ENCODE measurements at regions not wholly inside any gene's neighbourhood (a gene's known extent, or its start where the extent isn't known, plus 50 kb on each side); places are given as distances from the start of the nearest gene placed in this dataset.
"Not testable (repeated sequence)": the region's sequence is repeated elsewhere in the genome, so short reads cannot be mapped to it uniquely, and the experiment has no call there.

DNA sequence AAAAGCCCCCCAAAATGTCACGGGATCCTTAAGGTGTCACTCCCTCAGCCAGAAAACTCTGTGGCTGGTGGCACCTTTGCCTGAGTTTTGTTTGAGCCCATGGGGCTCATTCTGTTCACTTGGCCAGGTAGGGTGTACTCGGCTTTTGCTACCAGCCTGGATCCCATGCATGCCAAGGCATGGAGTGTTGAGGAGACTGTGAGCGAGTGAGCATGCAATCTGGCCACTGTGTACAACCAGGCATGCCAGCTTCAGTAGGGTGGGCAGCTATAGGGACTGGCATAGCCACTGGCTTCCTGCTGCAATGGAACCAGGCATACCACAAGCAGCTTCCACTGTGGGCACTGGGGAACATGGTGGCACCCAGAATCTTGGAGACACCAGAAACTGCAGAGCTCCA, 436.0 kb upstream of the GRM3 start:
- DNase-seq (ENCODE audit: low spot score) = no peak

DNA sequence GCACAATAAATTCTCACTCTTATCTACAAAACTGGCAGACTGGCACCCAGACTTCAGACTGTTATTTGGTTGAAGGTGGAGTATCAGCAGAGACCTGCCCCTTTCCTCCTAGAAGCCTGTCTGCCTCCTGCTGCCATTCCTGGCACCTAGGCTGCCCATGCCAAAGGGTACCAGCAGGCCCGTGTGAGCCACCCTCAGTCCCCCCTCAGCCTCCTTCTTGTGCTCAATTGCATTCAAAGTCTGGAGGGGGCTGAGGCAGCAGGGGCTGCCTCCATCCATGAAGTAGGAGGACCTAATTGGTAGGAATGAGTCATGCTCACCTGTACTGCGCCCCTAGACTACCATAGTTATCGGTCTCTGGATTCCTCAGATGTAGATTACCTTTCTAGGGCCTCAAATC, 440.9 kb upstream of the GRM3 start:
- no peak for DNase-seq (ENCODE audit: low spot score)

DNA sequence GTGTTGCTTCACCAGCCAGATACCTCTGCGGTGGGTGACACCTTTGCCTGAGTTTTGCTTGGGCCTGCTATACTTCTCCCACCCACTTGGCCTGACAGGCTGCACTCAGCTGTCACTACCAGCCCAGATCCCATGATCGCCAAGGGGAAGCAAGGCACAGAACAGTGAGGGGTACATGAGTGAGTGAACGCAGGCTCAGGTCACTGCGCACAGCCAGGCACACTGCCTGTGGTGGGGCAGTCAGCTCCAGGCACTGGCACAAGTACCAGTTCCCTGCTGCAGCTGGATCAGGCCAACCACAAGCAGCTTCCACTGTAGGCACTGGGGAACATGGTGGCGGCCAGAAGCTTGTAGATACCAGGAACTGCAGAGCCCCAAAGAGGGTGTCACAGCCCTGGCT, 441.9 kb upstream of the GRM3 start:
- DNase-seq (ENCODE audit: low spot score) = no peak

DNA sequence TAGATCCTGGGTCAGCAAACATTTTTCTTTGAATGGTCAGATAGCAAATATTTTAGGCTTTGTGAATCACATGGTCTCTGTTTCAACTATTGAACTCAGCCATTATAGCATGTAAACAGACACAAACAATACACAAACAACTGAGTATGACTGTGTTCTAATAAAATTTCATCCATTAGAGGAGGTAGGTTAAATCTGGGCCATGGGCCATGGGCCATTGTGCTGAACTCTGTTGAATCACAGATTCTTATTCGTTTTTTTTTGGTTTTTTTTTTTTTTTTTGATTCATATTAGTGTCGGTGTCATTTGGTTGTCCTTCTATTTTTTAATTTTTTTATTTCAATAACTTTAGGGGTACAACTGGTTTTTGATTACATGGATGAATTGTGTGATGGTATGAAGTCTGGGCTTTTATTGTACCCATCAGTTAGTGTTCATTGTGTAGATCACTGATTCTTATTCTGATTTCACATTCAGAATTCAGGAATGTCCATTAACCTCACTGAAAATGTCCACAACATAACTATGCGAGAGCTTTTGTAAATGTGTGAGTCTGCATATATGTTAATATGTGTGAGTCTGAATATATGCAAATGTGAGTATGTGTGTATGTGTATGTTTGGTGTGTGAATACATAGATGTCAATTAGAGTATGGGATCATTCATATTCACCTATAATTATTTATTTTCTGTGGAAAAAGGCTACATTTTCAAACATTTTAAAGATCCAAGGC, 443.7 kb upstream of the GRM3 start:
- DNase-seq (ENCODE audit: low spot score) = no peak

DNA sequence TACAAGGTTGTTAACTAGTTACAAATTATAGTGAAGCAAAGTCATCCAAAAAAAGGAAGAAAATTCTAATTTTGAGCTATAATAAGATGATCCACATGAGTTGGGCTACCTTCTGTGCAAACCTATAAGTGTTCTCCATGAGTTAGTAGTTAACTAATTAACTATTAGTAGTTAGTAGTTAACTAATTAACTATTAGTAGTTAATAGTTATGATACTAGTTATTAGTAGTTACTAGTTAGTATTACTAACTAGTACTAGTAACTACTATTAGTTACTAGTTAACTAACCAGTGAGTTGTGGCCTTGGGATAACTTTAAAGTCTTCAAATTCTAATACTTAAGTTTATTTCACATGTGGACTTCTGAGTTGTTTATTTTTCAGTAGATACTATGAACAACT, 453.4 kb upstream of the GRM3 start:
- DNase-seq (ENCODE audit: low spot score) = no peak

DNA sequence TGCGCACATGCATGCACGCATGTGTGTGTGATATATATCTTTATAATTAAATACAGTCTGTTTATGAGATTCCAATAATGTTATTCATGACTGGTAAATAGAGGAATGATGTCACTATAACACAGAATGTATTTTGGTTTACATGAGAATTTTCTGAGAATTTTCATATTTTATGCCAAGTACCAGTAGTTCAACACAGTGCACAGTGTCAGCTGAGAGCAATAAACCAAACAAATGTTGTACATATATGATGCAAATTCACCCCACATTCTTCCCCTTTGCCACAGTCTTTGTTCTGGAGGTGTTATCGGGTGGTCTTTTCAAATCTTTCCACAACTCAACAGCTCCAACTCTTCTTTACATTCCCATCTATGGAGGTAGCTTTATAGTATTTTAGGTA, 462.2 kb upstream of the GRM3 start:
- DNase-seq (ENCODE audit: low spot score) = no peak

DNA sequence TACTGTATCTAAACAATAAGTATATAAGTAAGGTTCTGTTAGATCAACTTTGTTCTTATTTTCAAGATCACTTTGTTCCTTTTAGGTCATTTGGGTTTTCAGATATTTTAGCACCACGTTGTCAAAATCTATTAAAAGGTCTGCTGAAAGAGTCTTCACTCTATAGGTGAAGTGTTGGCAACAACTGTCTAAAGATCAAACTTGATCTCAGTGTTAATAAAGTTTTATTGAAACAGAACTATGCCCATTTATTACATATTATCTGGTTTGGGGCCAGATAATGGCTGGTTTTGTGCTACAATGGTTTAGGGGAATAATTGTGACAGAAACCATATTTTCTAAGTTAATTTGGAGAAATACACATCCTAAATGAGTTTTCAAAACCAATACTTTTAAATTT, 478.9 kb upstream of the GRM3 start:
- DNase-seq (ENCODE audit: low spot score) = no peak

DNA sequence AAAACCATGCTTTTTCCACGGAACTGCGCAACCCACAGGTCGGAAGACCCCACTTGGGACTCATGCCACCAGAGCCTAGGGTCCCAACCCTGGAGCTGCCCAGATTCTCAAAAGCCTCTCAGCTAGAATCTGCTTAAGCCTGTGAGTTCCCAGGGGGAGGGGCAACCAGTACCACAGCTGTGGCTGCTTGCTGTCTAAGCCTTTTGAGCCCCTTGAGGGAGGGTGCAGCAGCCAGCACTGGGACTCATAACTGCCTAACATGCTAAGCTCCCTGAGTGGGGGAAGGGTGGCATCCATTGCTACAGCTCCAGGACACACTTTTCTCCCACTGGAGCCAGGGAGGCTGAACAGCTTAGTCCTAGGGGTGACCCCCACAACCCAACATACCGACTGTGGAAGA, 485.6 kb upstream of the GRM3 start:
- DNase-seq (ENCODE audit: low spot score) = no peak

DNA sequence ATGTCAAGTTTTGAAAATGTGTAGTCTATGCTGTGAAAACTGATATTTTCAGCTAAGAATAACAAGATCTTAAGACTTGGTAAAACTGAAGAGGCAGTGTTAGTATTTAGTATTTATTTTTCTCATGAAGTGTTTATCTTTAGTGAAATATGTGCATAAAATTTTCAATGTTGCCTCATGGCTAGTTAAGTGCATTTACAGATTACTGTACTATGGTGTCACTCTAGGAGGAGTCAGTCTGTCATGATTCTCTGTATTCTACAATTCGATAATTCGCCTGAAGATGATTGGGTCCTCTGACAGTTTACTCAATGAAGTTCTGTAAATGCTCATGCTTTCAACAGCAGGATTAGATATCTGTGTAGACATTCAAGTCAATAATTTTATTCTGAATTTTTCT, 488.1 kb upstream of the GRM3 start:
- DNase-seq (ENCODE audit: low spot score) = no peak

DNA sequence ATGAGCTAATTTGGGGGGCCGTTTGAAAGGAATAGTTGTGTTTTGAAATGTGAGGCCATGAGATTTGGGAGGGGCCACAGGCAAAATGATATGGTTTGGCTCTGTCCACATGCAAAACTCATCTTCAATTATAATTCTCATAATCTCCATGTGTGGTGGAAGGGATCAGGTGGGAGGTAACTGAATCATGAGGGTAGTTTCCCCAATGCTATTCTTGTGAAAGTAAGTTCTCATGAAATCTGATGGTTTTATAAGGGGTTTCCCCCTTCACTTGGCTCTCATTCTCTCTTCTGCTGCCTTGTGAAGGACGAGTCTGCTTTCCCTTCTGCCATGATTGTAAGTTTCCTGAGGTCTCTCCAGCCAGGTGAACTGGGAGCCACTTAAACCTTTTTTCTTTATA, 490.8 kb upstream of the GRM3 start:
- DNase-seq (ENCODE audit: low spot score) = no peak

DNA sequence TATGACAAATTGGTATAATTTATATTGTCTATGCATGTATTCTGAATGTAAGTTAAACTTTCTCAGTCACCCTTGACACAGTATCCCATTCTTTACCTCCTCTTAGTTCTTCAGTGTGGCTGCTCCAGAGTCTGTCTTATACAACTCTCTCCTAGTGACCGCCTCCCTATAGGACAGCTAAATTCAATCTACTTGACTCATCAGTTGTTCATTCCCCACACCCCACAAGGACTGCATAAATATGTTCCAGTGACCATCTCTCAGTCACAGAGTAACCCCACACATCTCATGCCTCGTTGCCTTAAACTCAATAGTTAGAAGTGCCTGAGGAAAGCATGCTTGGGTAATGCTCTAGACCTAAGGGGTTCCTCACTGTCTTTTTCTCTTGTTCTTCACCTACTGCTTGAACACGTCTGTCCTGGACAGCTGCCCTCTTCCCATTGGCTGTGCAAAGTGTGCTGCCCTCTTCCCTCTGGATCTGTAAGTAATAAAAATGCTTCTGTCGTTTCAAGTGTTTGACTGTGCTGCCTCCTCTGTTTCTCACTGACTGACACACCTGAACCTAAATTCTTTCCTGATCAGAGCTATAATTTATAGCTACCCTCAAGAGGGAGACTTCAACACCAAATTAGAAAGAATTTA, 494.6 kb upstream of the GRM3 start:
- DNase-seq (ENCODE audit: low spot score) = no peak

DNA sequence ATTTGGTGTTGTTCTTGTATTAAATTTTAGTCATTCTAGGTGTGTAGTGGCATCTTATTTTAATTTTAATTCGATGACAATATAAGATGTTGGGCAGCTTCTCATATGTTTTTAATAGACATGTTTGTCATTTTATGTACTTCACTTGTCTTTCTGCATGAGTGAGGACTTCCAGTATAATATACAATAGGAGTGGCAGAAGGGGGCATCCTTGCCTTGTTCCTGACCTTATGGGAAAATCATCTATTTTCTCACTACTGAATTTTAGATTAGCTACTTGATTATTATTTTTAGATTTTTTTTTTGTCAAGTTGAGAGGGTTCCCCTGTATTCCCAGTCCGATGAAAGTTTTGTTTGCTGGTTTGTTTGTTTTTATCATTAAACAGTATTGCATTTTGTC, 495.2 kb upstream of the GRM3 start:
- DNase-seq (ENCODE audit: low spot score) = no peak

DNA sequence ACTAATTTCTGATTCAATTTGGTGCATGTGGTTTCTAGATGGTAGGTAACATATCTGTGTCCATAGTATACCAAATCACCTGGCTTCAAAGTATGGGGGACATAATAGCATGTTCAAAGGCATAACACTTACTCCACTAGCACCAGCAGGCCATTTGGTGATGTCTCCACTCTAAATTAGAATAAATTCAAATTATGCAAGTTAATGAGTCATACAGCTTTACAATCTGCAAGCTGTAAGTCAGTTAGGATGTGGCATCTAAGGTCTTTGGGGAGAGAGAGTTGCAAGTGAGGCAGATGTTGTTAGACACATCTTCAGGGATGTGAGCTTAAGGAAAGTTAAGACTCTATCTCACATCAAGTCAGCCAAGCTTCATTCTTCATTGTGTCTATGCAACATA, 506.4 kb upstream of the GRM3 start:
- DNase-seq (ENCODE audit: low spot score) = no peak

DNA sequence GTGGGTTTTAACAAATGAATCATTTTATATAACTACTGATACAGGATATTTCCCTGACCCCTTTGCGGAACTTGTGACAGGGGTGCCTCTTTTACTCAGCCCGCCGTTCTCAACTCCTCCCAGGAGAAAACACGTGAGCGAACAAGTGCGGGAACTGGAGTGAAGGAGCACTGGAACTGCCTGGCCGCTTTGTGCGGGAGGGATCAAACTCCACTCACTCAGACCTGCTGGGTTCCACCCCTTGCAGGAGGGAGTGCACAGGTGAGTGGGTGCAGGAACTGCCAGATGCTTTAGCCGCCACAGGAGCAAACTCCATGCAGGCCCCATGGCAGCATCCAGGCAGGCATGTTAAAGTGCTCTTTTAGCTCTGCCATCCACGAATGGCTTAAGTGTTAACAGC, 513.4 kb upstream of the GRM3 start:
- DNase-seq (ENCODE audit: low spot score) = no peak

DNA sequence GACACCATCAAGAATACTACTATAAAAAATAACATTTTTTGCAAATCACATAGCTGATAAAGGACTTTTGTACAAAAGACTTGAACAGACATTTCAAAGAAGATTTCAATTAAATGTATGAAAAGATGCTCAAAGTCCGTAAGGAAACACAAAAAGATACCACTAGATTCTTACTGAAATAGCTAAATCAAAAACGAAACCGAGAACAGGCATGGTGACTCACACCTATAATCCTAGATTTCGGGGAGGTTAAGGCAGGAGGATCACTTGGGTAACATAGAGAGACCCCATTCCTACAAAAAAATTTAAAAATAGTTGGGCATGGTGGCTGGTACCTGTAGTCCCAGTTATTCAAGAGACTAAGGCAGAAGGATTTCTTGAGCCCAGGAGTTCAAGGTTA, 520.2 kb upstream of the GRM3 start:
- no peak for DNase-seq (ENCODE audit: low spot score)

DNA sequence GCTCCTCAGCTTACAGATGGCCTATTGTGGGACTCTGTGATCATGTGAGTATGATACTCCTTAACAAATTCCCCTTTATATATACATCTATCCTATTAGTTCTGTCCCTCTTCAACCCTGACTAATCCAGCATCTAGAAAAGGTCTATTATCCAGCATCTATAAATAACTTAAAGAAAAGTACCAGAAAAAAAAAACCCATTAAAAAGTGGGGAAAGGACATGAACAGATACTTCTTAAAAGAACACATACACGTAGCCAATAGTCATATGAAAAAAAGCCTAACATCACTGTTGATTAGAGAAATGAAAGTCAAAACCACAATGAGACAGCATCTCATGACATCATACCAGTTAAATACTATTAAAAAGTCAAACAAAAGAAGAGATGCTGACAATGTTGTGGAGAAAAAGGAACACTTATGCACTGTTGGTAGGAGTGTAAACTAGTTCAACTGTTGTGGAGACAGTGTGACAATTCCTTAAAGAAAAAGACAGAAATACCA, 549.5 kb upstream of the GRM3 start:
- no peak for DNase-seq (ENCODE audit: low spot score)

DNA sequence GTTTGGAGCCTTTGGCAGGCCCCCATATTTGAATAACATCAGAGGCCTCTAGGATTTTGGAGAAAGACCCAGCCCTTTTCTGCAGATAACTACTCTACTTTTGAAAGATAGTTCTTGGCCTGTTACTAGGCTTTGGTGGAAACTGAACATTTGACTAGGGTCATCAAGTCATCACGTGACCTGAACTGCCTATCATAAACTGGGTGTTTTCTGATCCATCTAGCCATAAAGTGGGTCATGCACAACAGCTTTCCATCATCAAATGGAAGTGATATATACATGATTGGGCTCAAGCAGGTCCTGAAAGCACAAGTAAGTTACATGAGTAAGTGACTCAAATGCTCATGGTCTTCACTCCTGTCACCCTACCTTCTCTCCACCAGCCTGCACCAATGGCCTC, 552.3 kb upstream of the GRM3 start:
- no peak for DNase-seq (ENCODE audit: low spot score)

DNA sequence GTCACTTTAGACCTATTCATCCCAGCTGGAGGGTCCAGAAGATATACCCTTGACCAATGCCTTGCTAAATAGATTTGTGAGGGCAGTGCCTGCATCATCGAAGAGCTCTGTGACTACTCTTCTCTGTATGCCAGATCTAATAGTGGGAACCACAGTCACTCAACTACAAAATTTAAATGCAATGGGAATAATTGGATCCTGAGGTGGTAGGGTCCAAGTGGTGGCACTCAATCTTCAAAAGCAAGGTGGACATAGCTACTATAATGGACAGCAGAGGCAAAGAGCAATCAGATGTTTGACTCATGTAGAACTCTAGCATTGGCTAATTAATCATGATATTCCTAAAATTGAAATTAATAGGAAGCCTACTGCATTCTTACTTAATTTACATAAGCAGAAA, 554.3 kb upstream of the GRM3 start:
- DNase-seq (ENCODE audit: low spot score) = no peak

DNA sequence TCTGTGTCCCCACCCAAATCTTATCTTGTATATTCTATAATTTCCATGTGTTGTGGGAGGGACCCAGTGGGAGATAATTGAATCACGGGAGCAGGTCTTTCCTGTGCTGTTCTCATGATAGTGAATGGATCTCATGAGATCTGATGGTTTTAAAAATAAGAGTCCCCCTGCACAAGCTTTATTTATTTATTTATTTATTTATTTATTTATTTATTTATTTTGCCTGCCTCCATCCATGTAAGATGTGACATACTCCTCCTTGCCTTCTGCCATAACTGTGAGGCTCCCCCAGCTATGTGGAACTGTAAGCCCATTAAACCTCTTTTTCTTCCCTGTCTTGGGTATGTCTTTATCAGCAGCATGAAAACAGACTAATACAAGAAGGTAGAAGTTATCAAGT, 579.1 kb upstream of the GRM3 start:
- not testable (repeated sequence) for DNase-seq (ENCODE audit: low spot score)

DNA sequence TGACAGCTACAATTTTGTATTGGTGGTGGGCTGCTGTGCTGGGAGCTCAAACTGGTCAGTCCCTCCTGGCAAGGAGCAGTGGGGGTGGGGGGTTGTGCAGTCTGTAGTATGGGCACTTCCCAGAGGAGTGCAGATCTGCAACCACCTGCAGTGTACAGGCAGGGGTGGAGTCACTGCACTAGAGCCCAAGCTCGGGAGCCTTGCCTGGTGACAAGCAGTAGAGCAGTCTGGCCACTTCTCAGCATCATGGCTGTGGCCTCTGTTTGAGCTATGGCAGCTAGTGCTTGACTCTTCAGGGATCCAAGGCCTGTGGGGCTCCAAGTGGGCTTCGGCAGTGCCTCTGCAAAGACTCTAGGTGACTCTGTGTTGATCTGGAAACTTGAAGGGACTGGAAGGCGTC, 585.1 kb upstream of the GRM3 start:
- no peak for DNase-seq (ENCODE audit: low spot score)

DNA sequence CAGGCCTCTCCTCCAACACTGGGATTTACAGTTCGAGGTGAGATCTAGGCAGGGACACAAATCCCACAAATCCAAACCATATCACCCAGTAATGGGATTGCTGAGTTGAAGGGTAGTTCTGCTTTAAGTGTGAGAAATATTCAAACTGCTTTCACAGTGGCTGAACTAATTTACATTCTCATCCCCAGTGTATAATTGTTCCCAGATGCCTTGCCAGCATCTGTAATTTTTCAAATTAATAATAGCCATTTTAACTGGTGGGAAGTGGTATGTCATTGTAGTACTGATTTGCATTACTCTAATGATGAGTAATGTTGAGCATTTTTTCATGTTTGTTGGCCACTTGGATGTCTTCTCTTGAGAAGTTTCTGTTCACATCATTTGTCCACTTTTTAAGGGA, 592.8 kb upstream of the GRM3 start:
- no peak for DNase-seq (ENCODE audit: low spot score)

DNA sequence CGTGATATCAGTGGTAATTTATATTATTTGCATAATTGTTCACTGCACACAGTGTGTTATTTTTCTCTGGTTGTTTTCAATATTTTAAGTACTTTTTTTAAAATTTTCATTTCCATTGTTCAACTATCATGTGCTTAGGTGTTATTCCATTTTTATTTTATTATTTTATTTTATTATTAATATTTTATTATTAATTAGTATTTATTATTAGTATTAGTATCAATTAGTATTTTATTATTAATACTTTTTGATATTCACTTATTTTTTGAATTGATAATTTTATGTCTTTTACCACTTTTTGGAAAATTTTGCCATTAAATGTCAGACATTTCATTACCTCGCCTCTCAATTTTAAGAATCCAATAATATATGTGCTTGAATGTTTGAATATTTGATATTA, 593.8 kb upstream of the GRM3 start:
- DNase-seq (ENCODE audit: low spot score) = no peak

DNA sequence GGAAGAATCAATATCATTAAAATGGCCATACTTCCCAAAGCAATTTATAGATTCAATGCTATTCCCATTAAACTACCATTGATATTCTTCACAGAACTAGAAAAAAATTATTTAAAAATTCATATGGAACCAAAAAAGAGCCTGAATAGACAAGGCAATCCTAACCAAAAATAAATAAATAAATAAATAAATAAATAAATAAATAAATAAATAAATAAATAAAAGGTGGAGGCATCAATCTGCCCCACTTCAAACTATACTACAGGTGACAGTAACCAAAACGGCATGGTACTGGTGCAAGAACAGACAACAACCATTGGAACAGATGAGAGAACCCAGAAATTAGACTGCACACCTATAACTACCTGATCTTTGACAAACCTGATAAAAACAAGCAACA, 598.5 kb upstream of the GRM3 start:
- not testable (repeated sequence) for DNase-seq (ENCODE audit: low spot score)

All from mesenteric fat pad (tissue), 1 donor.